ENCODE measurements at regions not wholly inside any gene's neighbourhood (a gene's known extent, or its start where the extent isn't known, plus 50 kb on each side); places are given as distances from the start of the nearest gene placed in this dataset.
"Not testable (repeated sequence)": the region's sequence is repeated elsewhere in the genome, so short reads cannot be mapped to it uniquely, and the experiment has no call there.

GRCh38 chr2:125660369-125660768 lies 995.6 kb upstream of the GYPC start:
- H3K4me3 Mint-ChIP-seq; H3K4me3 ChIP-seq (ENCODE audit: control insufficient read depth in 1 of 2, extremely low read depth in 1 of 2, low read length in 1 of 2); H3K27me3 ChIP-seq (replicated peaks in 1 of 2; ENCODE audit: control insufficient read depth in 2 of 2, extremely low read depth in 1 of 2, insufficient read depth in 2 of 2, low read length in 1 of 2); ATAC-seq (replicated peaks in 1 of 4); H3K27me3 Mint-ChIP-seq; H3K36me3 ChIP-seq (ENCODE audit: control insufficient read depth in 2 of 2, extremely low read depth in 1 of 2, insufficient read depth in 1 of 2, low read length in 1 of 2); H3K4me1 Mint-ChIP-seq; H3K9me3 ChIP-seq; H3K4me1 ChIP-seq (ENCODE audit: control insufficient read depth in 1 of 2, extremely low read depth in 1 of 2, insufficient read depth in 2 of 2, low read length in 2 of 2); DNase-seq; POLR2A ChIA-PET; CTCF ChIA-PET; H3K27ac ChIP-seq (ENCODE audit: low read length); H3K27ac Mint-ChIP-seq; H3K36me3 Mint-ChIP-seq: not testable (repeated sequence)
- 40% methylated on average over 1 of the region's 1 CpG for WGBS (ENCODE audit: insufficient coverage)
- H3K9me3 Mint-ChIP-seq: peaks cover 0 to 14% (median 5%) of the 10 kb centered on the region in 3 donors

GRCh38 chr2:125667630-125668029 lies 988.3 kb upstream of the GYPC start:
- no peak overlapping the region for H3K27ac ChIP-seq (ENCODE audit: low read length)
- H3K4me3 ChIP-seq (ENCODE audit: control insufficient read depth in 1 of 2, extremely low read depth in 1 of 2, low read length in 1 of 2): no peak overlapping the region
- ChIA-PET CTCF (no interaction called here), POLR2A (no interaction called here)
- ATAC-seq (replicated peaks in 1 of 4) (no peak), DNase-seq (no peak)
- peaks cover 0 to 11% (median 3%) of the 10 kb centered on the region in 3 donors for H3K9me3 Mint-ChIP-seq
- no peaks in the 10 kb centered on the region for H3K36me3 ChIP-seq (ENCODE audit: control insufficient read depth in 2 of 2, extremely low read depth in 1 of 2, insufficient read depth in 1 of 2, low read length in 1 of 2)
- no peaks in the 10 kb centered on the region for H3K9me3 ChIP-seq
- H3K27me3 ChIP-seq (replicated peaks in 1 of 2; ENCODE audit: control insufficient read depth in 2 of 2, extremely low read depth in 1 of 2, insufficient read depth in 2 of 2, low read length in 1 of 2): no peaks in the 10 kb centered on the region
- no peaks in the 10 kb centered on the region for H3K36me3 Mint-ChIP-seq
- no peak overlapping the region for H3K4me3 Mint-ChIP-seq
- H3K4me1 ChIP-seq (ENCODE audit: control insufficient read depth in 1 of 2, extremely low read depth in 1 of 2, insufficient read depth in 2 of 2, low read length in 2 of 2): no peaks in the 10 kb centered on the region
- no peaks in the 10 kb centered on the region for H3K27me3 Mint-ChIP-seq
- no peak overlapping the region for H3K27ac Mint-ChIP-seq
- WGBS (ENCODE audit: insufficient coverage): no CpG with 5 or more reads among the region's 3 CpGs
- no peaks in the 10 kb centered on the region for H3K4me1 Mint-ChIP-seq

GRCh38 chr2:125679903-125680302 lies 976.1 kb upstream of the GYPC start:
- ChIA-PET POLR2A (no interaction called here), CTCF (no interaction called here)
- Mint-ChIP-seq H3K27me3 (no peaks in the 10 kb centered on the region), H3K4me1 (no peaks in the 10 kb centered on the region), H3K36me3 (no peaks in the 10 kb centered on the region), H3K9me3 (peaks cover 14 to 24% (median 20%) of the 10 kb centered on the region in 3 donors), H3K4me3 (no peak overlapping the region), H3K27ac (no peak overlapping the region)
- no peaks in the 10 kb centered on the region for H3K4me1 ChIP-seq (ENCODE audit: control insufficient read depth in 1 of 2, extremely low read depth in 1 of 2, insufficient read depth in 2 of 2, low read length in 2 of 2)
- H3K4me3 ChIP-seq (ENCODE audit: control insufficient read depth in 1 of 2, extremely low read depth in 1 of 2, low read length in 1 of 2): no peak overlapping the region
- no peak overlapping the region for H3K27ac ChIP-seq (ENCODE audit: low read length)
- H3K27me3 ChIP-seq (replicated peaks in 1 of 2; ENCODE audit: control insufficient read depth in 2 of 2, extremely low read depth in 1 of 2, insufficient read depth in 2 of 2, low read length in 1 of 2): no peaks in the 10 kb centered on the region
- DNase-seq: no peak
- H3K9me3 ChIP-seq: no peaks in the 10 kb centered on the region
- ATAC-seq (replicated peaks in 1 of 4): no peak
- WGBS (ENCODE audit: insufficient coverage): 67% methylated on average over 3 of the region's 4 CpGs
- H3K36me3 ChIP-seq (ENCODE audit: control insufficient read depth in 2 of 2, extremely low read depth in 1 of 2, insufficient read depth in 1 of 2, low read length in 1 of 2): no peaks in the 10 kb centered on the region

GRCh38 chr2:125680809-125681208 lies 975.1 kb upstream of the GYPC start:
- no peak overlapping the region for H3K27ac Mint-ChIP-seq

GRCh38 chr2:125681576-125681975 lies 974.4 kb upstream of the GYPC start:
- no peaks in the 10 kb centered on the region for H3K4me1 Mint-ChIP-seq
- CTCF ChIA-PET: no interaction called here

More at GRCh38 chr2:125680809-125681208, 975.1 kb upstream of the GYPC start:
- H3K9me3 ChIP-seq: no peaks in the 10 kb centered on the region
- DNase-seq (no peak), ATAC-seq (replicated peaks in 1 of 4) (no peak)
- no peaks in the 10 kb centered on the region for H3K4me1 ChIP-seq (ENCODE audit: control insufficient read depth in 1 of 2, extremely low read depth in 1 of 2, insufficient read depth in 2 of 2, low read length in 2 of 2)
- Mint-ChIP-seq H3K9me3 (peaks cover 6 to 20% (median 19%) of the 10 kb centered on the region in 3 donors), H3K36me3 (no peaks in the 10 kb centered on the region), H3K4me3 (no peak overlapping the region), H3K27me3 (no peaks in the 10 kb centered on the region), H3K4me1 (no peaks in the 10 kb centered on the region)
- WGBS (ENCODE audit: insufficient coverage): 86% methylated on average over 3 of the region's 4 CpGs
- ChIA-PET POLR2A (no interaction called here), CTCF (no interaction called here)
- no peaks in the 10 kb centered on the region for H3K27me3 ChIP-seq (replicated peaks in 1 of 2; ENCODE audit: control insufficient read depth in 2 of 2, extremely low read depth in 1 of 2, insufficient read depth in 2 of 2, low read length in 1 of 2)
- H3K36me3 ChIP-seq (ENCODE audit: control insufficient read depth in 2 of 2, extremely low read depth in 1 of 2, insufficient read depth in 1 of 2, low read length in 1 of 2): no peaks in the 10 kb centered on the region
- no peak overlapping the region for H3K27ac ChIP-seq (ENCODE audit: low read length)
- H3K4me3 ChIP-seq (ENCODE audit: control insufficient read depth in 1 of 2, extremely low read depth in 1 of 2, low read length in 1 of 2): no peak overlapping the region

GRCh38 chr2:125681976-125682805 lies 973.8 kb upstream of the GYPC start:
- no peak for DNase-seq
- H3K4me3 ChIP-seq (ENCODE audit: control insufficient read depth in 1 of 2, extremely low read depth in 1 of 2, low read length in 1 of 2): no peak overlapping the region
- H3K4me3 Mint-ChIP-seq: no peak overlapping the region
- H3K27me3 ChIP-seq (replicated peaks in 1 of 2; ENCODE audit: control insufficient read depth in 2 of 2, extremely low read depth in 1 of 2, insufficient read depth in 2 of 2, low read length in 1 of 2): no peaks in the 10 kb centered on the region
- no peaks in the 10 kb centered on the region for H3K4me1 ChIP-seq (ENCODE audit: control insufficient read depth in 1 of 2, extremely low read depth in 1 of 2, insufficient read depth in 2 of 2, low read length in 2 of 2)
- H3K9me3 Mint-ChIP-seq: peaks cover 6 to 17% (median 13%) of the 10 kb centered on the region in 3 donors
- H3K9me3 ChIP-seq: no peaks in the 10 kb centered on the region
- H3K27ac ChIP-seq (ENCODE audit: low read length): no peak overlapping the region
- ATAC-seq (replicated peaks in 1 of 4): no peak
- no peaks in the 10 kb centered on the region for H3K36me3 Mint-ChIP-seq
- CTCF ChIA-PET: no interaction called here
- POLR2A ChIA-PET: no interaction called here
- no peaks in the 10 kb centered on the region for H3K4me1 Mint-ChIP-seq
- no peaks in the 10 kb centered on the region for H3K27me3 Mint-ChIP-seq
- no peaks in the 10 kb centered on the region for H3K36me3 ChIP-seq (ENCODE audit: control insufficient read depth in 2 of 2, extremely low read depth in 1 of 2, insufficient read depth in 1 of 2, low read length in 1 of 2)
- WGBS (ENCODE audit: insufficient coverage): no CpG with 5 or more reads among the region's 3 CpGs
- no peak overlapping the region for H3K27ac Mint-ChIP-seq

More at GRCh38 chr2:125681576-125681975, 974.4 kb upstream of the GYPC start:
- H3K36me3 Mint-ChIP-seq: no peaks in the 10 kb centered on the region
- no peak overlapping the region for H3K27ac ChIP-seq (ENCODE audit: low read length)
- no CpG with 5 or more reads among the region's 1 CpG for WGBS (ENCODE audit: insufficient coverage)
- H3K4me1 ChIP-seq (ENCODE audit: control insufficient read depth in 1 of 2, extremely low read depth in 1 of 2, insufficient read depth in 2 of 2, low read length in 2 of 2): no peaks in the 10 kb centered on the region
- H3K27me3 ChIP-seq (replicated peaks in 1 of 2; ENCODE audit: control insufficient read depth in 2 of 2, extremely low read depth in 1 of 2, insufficient read depth in 2 of 2, low read length in 1 of 2): no peaks in the 10 kb centered on the region
- POLR2A ChIA-PET: no interaction called here
- H3K36me3 ChIP-seq (ENCODE audit: control insufficient read depth in 2 of 2, extremely low read depth in 1 of 2, insufficient read depth in 1 of 2, low read length in 1 of 2): no peaks in the 10 kb centered on the region
- H3K9me3 Mint-ChIP-seq: peaks cover 6 to 20% (median 19%) of the 10 kb centered on the region in 3 donors
- no peaks in the 10 kb centered on the region for H3K9me3 ChIP-seq
- no peaks in the 10 kb centered on the region for H3K27me3 Mint-ChIP-seq
- DNase-seq (no peak), ATAC-seq (replicated peaks in 1 of 4) (no peak)
- no peak overlapping the region for H3K4me3 Mint-ChIP-seq
- no peak overlapping the region for H3K4me3 ChIP-seq (ENCODE audit: control insufficient read depth in 1 of 2, extremely low read depth in 1 of 2, low read length in 1 of 2)
- no peak overlapping the region for H3K27ac Mint-ChIP-seq
